BE2C (cell line): ENCODE measurements at regions not wholly inside any gene's neighbourhood (a gene's known extent, or its start where the extent isn't known, plus 50 kb on each side); places are given as distances from the start of the nearest gene placed in this dataset.

Source experiments
- DNase-seq: peaks from one replicate; pipeline ENCODE4 v3.0.0-alpha.2; 2020
- H3K27me3 ChIP-seq: fragments of 250-450 bp; sonication (Bioruptor Pico); 2 replicates; pipeline ENCODE4 v1.5.1; 2020; ENCODE audit warnings: mild to moderate bottlenecking
- H3K36me3 ChIP-seq: fragments of 250-450 bp; sonication (Bioruptor Pico); 2 replicates; pipeline ENCODE4 v1.5.1; 2020; ENCODE audit warnings: mild to moderate bottlenecking
- H3K4me1 ChIP-seq: fragments of 250-450 bp; sonication (Bioruptor Pico); 2 replicates; pipeline ENCODE4 v1.5.1; 2020
- H3K4me3 ChIP-seq: 2 replicates; pipeline ENCODE4 v1.5.1; 2011; ENCODE audit warnings: low read depth, low read length
- H3K9me3 ChIP-seq: fragments of 250-450 bp; sonication (Bioruptor Pico); 2 replicates; pipeline ENCODE4 v1.5.1; 2020
- TF ChIP-seq, protein P1 (sequence below): IDR thresholded peaks from 2 replicates; pipeline ENCODE4 v1.5.1; 2012; ENCODE audit warnings: mild to moderate bottlenecking, low read depth, low read length

GRCh38 chr16:49195237-49195548, 86.4 kb downstream of the CBLN1 start:
- no peaks in the 10 kb centered on the region for H3K4me1 ChIP-seq
- H3K4me3 ChIP-seq: no peak overlapping the region
- no peaks in the 10 kb centered on the region for H3K9me3 ChIP-seq
- H3K36me3 ChIP-seq: no peaks in the 10 kb centered on the region
- DNase-seq: no peak
- no peaks in the 10 kb centered on the region for H3K27me3 ChIP-seq
- TF ChIP-seq, protein P1, sequence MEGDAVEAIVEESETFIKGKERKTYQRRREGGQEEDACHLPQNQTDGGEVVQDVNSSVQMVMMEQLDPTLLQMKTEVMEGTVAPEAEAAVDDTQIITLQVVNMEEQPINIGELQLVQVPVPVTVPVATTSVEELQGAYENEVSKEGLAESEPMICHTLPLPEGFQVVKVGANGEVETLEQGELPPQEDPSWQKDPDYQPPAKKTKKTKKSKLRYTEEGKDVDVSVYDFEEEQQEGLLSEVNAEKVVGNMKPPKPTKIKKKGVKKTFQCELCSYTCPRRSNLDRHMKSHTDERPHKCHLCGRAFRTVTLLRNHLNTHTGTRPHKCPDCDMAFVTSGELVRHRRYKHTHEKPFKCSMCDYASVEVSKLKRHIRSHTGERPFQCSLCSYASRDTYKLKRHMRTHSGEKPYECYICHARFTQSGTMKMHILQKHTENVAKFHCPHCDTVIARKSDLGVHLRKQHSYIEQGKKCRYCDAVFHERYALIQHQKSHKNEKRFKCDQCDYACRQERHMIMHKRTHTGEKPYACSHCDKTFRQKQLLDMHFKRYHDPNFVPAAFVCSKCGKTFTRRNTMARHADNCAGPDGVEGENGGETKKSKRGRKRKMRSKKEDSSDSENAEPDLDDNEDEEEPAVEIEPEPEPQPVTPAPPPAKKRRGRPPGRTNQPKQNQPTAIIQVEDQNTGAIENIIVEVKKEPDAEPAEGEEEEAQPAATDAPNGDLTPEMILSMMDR: no peak

GRCh38 chr16:49194537-49195236, 87.0 kb downstream of the CBLN1 start:
- Histone ChIP-seq H3K4me1 (no peaks in the 10 kb centered on the region), H3K9me3 (no peaks in the 10 kb centered on the region), H3K27me3 (no peaks in the 10 kb centered on the region), H3K36me3 (no peaks in the 10 kb centered on the region), H3K4me3 (no peak overlapping the region)
- no peak for DNase-seq
- TF ChIP-seq, protein P1: no peak

DNA sequence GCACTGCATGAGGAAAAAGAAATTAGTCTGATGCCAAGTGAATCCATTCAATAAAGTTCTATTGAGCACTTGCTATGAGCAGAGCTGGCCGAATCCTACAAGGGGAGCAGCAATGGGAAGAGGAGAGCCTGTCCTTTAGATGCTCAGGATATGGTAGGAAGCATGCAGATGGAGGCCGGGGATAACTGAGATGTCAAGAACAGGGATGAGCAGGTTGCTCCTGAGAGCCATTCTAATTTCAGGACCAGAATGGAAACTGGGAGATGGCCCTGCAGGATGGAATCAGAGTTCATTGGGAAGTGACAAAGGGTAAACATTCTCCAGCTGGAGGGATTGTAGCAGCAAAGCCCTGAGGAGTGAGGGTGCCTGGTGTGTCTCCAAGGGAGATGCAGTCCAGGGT, 88.0 kb downstream of the CBLN1 start:
- Histone ChIP-seq H3K4me3 (no peak overlapping the region), H3K27me3 (no peaks in the 10 kb centered on the region), H3K9me3 (no peaks in the 10 kb centered on the region), H3K36me3 (no peaks in the 10 kb centered on the region), H3K4me1 (no peaks in the 10 kb centered on the region)
- TF ChIP-seq, protein P1: no peak
- no peak for DNase-seq

- no peak for DNase-seq
These were observed 92.4 kb downstream of the CBLN1 start for GRCh38 chr16:49189286-49189685.

DNA sequence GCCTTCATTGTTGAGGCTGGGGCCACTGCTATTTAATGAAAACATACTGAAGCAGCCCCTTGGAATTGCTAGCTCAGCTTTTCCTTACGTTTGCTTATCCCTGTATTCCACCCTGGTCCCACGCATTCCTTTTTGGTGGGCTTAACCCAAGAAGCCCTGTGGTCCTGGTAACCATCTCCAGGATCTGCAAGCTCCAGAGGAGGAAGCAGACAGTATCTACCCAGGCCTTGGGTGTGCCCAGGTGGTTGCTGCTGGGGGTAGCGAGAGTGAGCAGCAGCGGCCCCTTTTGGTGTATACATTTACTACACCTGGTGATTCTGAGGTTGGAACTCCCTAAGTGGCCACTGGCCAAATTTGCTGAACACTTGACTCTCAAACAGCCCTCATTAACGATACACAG, 97.7 kb downstream of the CBLN1 start:
- Histone ChIP-seq H3K27me3 (no peaks in the 10 kb centered on the region), H3K4me1 (no peaks in the 10 kb centered on the region), H3K9me3 (no peaks in the 10 kb centered on the region), H3K4me3 (no peak overlapping the region), H3K36me3 (no peaks in the 10 kb centered on the region)
- DNase-seq: peak; percentile 31
- TF ChIP-seq, protein P1: peak; percentile 46

More at GRCh38 chr16:49189286-49189685, 92.4 kb downstream of the CBLN1 start:
- Histone ChIP-seq H3K27me3 (no peaks in the 10 kb centered on the region), H3K4me3 (no peak overlapping the region), H3K4me1 (no peaks in the 10 kb centered on the region), H3K36me3 (no peaks in the 10 kb centered on the region), H3K9me3 (no peaks in the 10 kb centered on the region)
- TF ChIP-seq, protein P1: no peak

DNA sequence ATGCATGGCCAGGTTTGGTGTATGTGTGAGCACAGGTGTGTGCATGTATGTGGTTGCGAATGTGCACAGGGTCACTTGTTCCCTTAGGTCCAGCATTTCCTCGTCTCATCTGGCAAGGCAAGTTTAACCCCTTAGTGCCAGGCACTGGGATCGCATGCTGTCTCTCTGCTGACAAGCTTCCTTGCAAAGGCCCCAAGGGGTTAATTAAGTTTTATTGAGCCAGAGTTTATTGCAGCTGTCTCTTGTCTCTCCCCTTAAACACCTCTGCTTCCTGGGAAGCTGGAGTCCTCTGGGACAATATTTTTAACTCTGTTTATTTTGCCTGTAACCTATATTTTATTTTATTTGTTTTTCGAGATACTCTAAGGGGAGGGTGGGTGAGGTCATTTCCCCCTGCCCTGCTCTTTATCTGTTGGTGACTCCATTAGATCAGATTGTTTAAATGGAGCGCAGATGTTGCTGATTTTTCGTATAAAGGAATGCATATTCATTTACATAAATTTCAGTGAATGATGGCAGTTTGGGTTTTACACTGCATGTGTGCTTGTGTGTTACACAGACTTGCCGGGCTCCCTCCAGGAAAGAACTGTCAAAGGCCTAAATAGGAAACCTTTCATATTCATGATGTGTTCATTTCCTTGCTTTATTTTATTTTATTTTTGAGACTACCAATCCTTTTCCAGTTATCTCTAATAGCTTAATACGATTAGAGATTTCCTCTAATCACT, 99.7 kb downstream of the CBLN1 start:
- H3K9me3 ChIP-seq: no peaks in the 10 kb centered on the region

More for the DNA sequence above, 99.7 kb downstream of the CBLN1 start:
- H3K4me1 ChIP-seq: no peaks in the 10 kb centered on the region
- TF ChIP-seq, protein P1: no peak
- DNase-seq: no peak
- H3K4me3 ChIP-seq: no peak overlapping the region
- H3K36me3 ChIP-seq: no peaks in the 10 kb centered on the region
- no peaks in the 10 kb centered on the region for H3K27me3 ChIP-seq
